Astrocyte (in vitro differentiated cells and primary cell): ENCODE measurements at regions not wholly inside any gene's neighbourhood (a gene's known extent, or its start where the extent isn't known, plus 50 kb on each side); places are given as distances from the start of the nearest gene placed in this dataset.

Source experiments
- CTCF ChIP-seq: IDR thresholded peaks from 2 replicates; pipeline ENCODE4 v1.5.1; 2011; ENCODE audit warnings: low read depth, mild to moderate bottlenecking, inconsistent platforms, low read length, moderate library complexity; ENCODE audit not compliant: insufficient read depth
- EZH2 ChIP-seq: IDR thresholded peaks from 2 replicates; pipeline ENCODE4 v1.6.1; 2012; ENCODE audit warnings: mild to moderate bottlenecking, low read length, inconsistent platforms; ENCODE audit not compliant: insufficient read depth

GRCh38 chr6:62940848-62941247 is 270.4 kb upstream of the FKBP1C start:
- TF ChIP-seq CTCF: no peak
- no peak for TF ChIP-seq EZH2
